NCI-H2227 (cell line): ENCODE measurements at regions not wholly inside any gene's neighbourhood (a gene's known extent, or its start where the extent isn't known, plus 50 kb on each side); places are given as distances from the start of the nearest gene placed in this dataset.
A peak's percentile ranks its signal among the peaks of the same experiment; 100 is the strongest.

Source experiments
- DNase-seq: peaks from one replicate; lab custom pipeline; 2025; ENCODE audit not compliant: unreplicated experiment; lab: John Stamatoyannopoulos, UW

DNA sequence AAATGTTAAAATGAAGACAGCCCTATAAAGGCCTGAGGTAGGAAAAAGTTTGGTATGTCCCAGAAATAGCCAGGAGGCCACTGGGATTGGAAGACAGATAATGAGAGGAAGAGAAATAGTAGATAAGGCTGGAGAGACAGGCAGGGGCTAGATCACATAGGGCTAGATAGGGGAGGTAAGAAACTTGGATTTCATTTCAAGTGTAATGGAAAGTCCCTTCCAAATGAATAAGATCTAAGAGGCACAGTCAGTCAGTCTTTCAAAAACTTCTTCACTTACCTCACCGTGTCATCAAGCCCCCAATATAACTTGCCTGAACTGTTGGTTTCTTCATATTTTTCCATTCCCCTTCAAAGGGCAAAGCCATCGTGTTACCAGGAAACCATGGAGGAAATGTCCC is 121.8 kb downstream of the SPCS3 start:
- no peak for DNase-seq

- DNase-seq: no peak
Measured at GRCh38 chr4:176443117-176443516, 123.4 kb downstream of the SPCS3 start.

GRCh38 chr4:176443646-176444409 is 124.1 kb downstream of the SPCS3 start:
- DNase-seq: no peak

- DNase-seq: no peak
Measured at GRCh38 chr4:176444741-176445140, 125.0 kb downstream of the SPCS3 start.

GRCh38 chr4:176448761-176449160 is 129.0 kb downstream of the SPCS3 start:
- DNase-seq: no peak

DNA sequence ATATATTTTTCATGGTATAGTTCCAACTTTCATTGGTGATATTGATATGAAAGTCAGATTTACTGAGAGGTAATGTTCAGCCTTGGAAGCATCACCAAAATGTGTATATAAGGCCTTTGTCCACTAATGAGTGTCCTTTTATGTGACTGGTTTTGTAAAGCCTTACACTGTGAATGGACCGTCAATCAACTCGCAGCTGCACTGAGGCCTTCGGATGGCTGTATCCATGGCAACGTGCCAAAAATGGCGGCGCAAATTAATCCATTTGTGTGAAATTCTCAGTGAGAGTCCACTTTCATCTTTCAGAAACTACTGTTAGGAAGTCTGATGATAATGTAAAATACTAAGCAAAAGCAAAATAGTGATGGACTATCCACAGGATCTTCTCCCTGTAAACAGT is 131.7 kb downstream of the SPCS3 start:
- peak; percentile 0 for DNase-seq

GRCh38 chr4:176453079-176453478 is 133.3 kb downstream of the SPCS3 start:
- no peak for DNase-seq

GRCh38 chr4:176453658-176454057 is 133.9 kb downstream of the SPCS3 start:
- DNase-seq: no peak

- DNase-seq: no peak
Measured at GRCh38 chr4:176464748-176465147, 145.0 kb downstream of the SPCS3 start.

DNA sequence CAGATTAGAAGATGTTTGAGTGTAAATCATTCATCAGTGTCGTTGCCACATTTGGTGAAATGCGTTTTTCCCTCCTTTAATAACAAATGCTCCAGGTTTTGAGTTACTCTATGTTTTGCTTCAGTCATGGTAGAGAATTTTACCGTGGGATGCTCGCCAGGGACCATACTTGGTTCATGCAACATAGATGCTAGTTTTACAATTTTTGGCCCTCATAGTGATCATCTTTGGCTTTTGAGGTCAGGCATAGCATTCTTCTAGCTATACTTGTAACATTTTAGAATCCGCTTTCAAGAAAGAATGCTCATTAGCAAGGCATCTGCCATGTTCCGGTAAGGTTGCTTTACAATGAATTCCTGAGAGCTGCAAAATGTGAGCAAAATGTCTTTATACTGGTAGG is 147.2 kb downstream of the SPCS3 start:
- DNase-seq: no peak

DNA sequence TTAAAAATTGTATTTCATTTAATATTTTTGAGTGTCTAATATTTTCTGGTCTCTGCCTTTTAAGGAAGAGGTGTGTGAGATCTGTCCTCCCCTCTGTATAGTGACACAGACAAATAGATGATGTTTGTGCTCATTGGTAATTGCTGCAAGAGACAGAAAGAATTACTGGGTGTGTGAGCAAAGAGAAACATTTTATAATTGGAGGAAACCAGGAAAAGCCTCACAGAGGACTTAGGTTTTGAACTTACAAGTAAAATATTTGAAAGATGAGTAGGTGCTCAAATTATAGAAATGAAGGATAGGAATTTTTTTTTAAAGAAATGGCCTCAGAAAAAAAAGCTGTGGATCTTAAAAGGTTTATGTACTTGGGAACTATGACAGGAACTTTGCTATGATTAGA is 149.8 kb downstream of the SPCS3 start:
- no peak for DNase-seq

DNA sequence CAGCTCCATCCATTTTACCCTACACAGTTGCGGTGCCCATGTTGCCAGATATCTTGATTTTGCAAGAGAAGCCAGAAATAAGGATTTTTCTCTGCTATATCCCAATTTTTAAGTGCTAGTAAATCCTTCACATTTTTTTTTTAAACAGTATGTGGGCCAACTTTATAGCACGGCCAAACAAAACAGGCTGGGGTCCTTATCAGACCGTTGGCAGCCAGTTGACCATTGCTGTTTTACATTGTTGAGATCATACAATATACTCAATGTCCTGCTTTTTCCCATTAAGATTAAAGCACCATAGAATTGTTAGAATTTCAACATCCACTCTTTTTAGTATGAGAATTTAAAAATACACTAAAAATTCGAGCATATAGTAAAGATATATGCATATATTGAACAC is 150.9 kb downstream of the SPCS3 start:
- no peak for DNase-seq

DNA sequence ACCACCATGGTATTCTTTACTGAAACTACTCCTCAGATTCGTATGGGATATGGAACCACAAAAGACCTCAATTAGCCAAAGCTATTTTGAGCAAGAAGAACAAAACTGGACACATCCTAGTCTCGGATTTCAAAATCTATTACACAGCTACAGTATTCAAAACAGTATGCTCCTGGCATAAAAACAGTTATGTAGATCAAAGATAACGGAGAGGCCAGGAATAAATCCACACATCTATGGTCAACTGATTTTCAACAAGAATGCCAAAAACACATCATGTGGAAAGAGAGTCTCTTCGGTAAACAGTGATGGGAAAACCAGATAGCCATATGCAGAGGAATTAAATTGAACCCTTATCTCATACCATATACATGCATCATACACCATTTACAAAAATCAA is 155.3 kb downstream of the SPCS3 start:
- no peak for DNase-seq

DNA sequence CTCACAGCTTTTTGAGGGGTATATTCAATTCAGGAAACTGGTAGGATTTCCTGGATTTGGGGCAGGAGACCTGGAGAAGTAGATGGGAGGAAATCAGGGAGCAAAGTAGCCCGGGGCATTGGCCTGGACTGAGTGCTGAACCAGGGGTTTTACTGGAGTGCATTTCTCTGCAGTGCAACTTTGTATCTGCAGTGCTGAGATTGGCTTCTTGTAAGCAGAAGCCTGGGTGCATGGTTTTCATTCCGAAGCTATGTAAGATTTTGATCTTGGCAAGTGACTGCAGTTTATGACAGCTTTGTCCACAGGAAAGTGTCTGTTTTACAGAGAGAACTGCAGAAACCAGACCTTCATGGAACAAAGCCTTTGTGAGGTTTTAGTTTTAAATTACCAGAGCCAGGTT is 158.3 kb downstream of the SPCS3 start:
- DNase-seq: no peak

DNA sequence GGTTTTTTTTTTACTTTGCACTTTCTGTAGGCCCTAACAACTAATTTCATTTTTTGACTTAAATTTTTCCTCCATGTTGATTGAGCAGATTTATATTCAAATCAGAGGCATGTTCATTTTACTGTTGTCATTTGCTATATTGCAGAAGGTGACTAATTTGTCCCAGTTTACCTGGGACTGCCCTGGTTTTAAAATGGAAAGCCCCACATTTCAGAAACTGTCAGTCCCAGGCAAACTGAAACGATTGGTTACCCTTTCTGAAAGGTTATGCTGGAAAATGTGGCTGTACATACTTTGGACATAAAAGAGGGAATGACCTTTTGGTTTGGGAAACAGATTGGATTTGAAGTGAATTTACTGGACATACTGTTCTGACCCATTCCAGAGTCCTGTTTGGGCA is 160.0 kb downstream of the SPCS3 start:
- DNase-seq: no peak

GRCh38 chr4:176482972-176483371 is 163.2 kb downstream of the SPCS3 start:
- DNase-seq: no peak

DNA sequence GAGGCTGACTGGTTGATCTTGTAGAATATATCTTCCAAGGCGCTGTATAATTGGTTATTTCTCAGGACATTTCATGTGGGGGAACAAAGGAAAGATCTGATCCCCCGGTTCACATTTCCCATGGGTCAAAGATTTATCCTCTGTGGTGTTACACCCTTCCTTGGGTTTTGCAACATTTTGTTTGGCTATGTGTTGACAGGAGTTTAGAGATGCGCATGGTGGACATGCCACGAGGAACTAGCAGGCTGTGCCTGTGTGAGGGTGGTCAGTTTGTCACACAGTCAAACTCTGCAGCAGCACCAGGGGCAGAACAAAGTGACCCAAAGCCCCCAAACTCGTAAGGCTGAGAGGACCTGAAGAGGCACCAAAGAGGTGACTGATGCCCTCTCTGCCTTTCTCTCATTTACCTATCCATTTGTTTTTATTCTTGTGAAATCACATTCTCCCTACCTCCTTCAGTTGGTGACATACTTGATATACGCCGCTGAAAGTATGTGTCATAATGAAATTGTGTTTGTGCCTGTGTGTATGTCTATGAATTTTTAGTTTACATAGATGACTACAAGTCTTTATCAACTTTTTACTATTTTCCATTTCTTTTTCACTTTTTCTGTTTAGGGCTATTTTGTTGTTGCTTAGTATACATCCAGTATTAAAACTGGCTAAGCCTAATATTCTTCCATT is 164.7 kb downstream of the SPCS3 start:
- no peak for DNase-seq

DNA sequence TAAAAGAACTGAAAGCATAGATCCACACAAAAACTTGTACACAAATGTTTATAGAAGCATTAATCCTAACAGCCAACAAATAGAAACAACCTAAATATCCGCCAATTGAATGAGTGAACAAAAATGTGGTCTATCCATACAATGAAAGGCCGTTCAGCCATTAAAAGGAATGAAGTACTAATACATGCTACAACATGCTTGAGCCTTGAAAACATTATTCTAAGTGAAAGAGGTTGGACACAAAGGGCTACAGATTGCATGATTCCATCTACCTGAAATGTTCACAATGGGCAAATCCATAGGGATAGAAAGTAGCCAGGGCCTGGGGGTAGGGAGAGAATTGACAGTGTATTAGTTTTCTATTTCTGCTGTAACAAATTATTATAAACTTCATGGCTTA is 169.2 kb downstream of the SPCS3 start:
- no peak for DNase-seq

GRCh38 chr4:176492646-176493302 is 173.0 kb downstream of the SPCS3 start:
- no peak for DNase-seq

- no peak for DNase-seq
Measured at GRCh38 chr4:176498617-176499256, 179.0 kb downstream of the SPCS3 start.

DNA sequence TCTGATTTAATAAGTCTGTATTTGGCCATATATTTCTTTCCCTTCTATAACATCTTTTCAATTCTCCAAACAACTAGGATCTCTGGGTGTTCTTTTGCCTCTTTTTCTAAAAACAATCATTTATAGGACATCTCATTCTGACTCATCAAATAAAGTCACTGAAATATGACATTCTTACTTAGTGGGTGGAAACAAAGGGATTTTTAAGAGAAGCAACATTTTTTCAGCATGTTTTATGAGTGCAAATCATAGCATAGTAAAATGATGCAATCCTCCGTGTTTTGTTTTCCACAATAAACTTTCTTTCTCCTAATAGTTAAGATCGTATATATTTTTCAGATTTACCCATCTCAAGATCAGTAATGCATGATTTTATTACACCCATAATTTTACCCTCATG is 179.8 kb downstream of the SPCS3 start:
- no peak for DNase-seq

- no peak for DNase-seq
Measured at GRCh38 chr4:176500894-176501293, 181.1 kb downstream of the SPCS3 start.
